AG09309 (cell line): ENCODE measurements at regions not wholly inside any gene's neighbourhood (a gene's known extent, or its start where the extent isn't known, plus 50 kb on each side); places are given as distances from the start of the nearest gene placed in this dataset.

Source experiments
- DNase-seq: peaks from one replicate; pipeline ENCODE4 v3.0.0-alpha.2; 2010; ENCODE audit warnings: low read depth
- H3K4me3 ChIP-seq: 2 replicates; pipeline ENCODE4 v1.5.1; 2011; ENCODE audit warnings: mild to moderate bottlenecking, low read depth, low read length, moderate library complexity; ENCODE audit not compliant: control insufficient read depth
- CTCF ChIP-seq: IDR thresholded peaks from 2 replicates; pipeline ENCODE4 v1.5.1; 2011; ENCODE audit warnings: mild to moderate bottlenecking, low read depth, low read length, inconsistent platforms; ENCODE audit not compliant: insufficient read depth, control insufficient read depth; ENCODE audit errors: missing control alignments

GRCh38 chr7:89914711-89915110 is 239.6 kb upstream of the STEAP1 start:
- no peak overlapping the region for H3K4me3 ChIP-seq
- no peak for TF ChIP-seq CTCF
- no peak for DNase-seq

- TF ChIP-seq CTCF: no peak
- H3K4me3 ChIP-seq: no peak overlapping the region
- DNase-seq: no peak
These were observed 228.1 kb upstream of the STEAP1 start for GRCh38 chr7:89926194-89926593.

- H3K4me3 ChIP-seq: no peak overlapping the region
- no peak for DNase-seq
- no peak for TF ChIP-seq CTCF
These were observed 227.6 kb upstream of the STEAP1 start for GRCh38 chr7:89926701-89927100.

GRCh38 chr7:89927762-89928161 is 226.5 kb upstream of the STEAP1 start:
- no peak overlapping the region for H3K4me3 ChIP-seq
- TF ChIP-seq CTCF: no peak
- no peak for DNase-seq

GRCh38 chr7:89928451-89928850 is 225.8 kb upstream of the STEAP1 start:
- DNase-seq: no peak
- no peak overlapping the region for H3K4me3 ChIP-seq
- no peak for TF ChIP-seq CTCF

- no peak for TF ChIP-seq CTCF
- no peak for DNase-seq
These were observed 220.2 kb upstream of the STEAP1 start for GRCh38 chr7:89934101-89934500.

GRCh38 chr7:89943525-89944050 is 210.7 kb upstream of the STEAP1 start:
- no peak for TF ChIP-seq CTCF
- no peak overlapping the region for H3K4me3 ChIP-seq
- no peak for DNase-seq

More at GRCh38 chr7:89934101-89934500, 220.2 kb upstream of the STEAP1 start:
- no peak overlapping the region for H3K4me3 ChIP-seq
